ENCODE measurements at regions not wholly inside any gene's neighbourhood (a gene's known extent, or its start where the extent isn't known, plus 50 kb on each side); places are given as distances from the start of the nearest gene placed in this dataset.

- no peak overlapping the region for H3K4me2 ChIP-seq (ENCODE audit: low read depth, low read length)
- TF ChIP-seq RCOR1 (IDR thresholded peaks at IDR 0.05; ENCODE audit: insufficient replicate concordance, low read length) (no peak), RAD21 (IDR thresholded peaks at IDR 0.05; ENCODE audit: low read length) (no peak), USF2 (IDR thresholded peaks at IDR 0.05; ENCODE audit: low read depth, low read length) (no peak), SMC3 (IDR thresholded peaks at IDR 0.05; ENCODE audit: low read depth, low read length) (no peak), FOS (IDR thresholded peaks at IDR 0.05; ENCODE audit: low read depth, low read length) (no peak), MAFK (IDR thresholded peaks at IDR 0.05; ENCODE audit: low read depth, low read length) (no peak), BHLHE40 (IDR thresholded peaks at IDR 0.05; ENCODE audit: low read depth, low read length) (no peak), MAZ (IDR thresholded peaks at IDR 0.05; ENCODE audit: borderline replicate concordance, low read depth, low read length) (no peak), CEBPB (IDR thresholded peaks at IDR 0.05; ENCODE audit: low read depth, low read length) (no peak), CHD1 (IDR thresholded peaks at IDR 0.05; ENCODE audit: low read depth, low read length) (no peak), POLR2A (IDR thresholded peaks at IDR 0.05; ENCODE audit: low read depth, low read length) (no peak), ELK1 (IDR thresholded peaks at IDR 0.05; ENCODE audit: borderline replicate concordance, low read depth, low read length) (no peak)
- no peaks in the 10 kb centered on the region; the same call in 1 of the 2 replicates for H3K27me3 ChIP-seq (ENCODE audit: control insufficient read depth, insufficient read depth, low read length)
- no peak overlapping the region for H2AK9ac ChIP-seq (replicated peaks; ENCODE audit: low read depth, low read length, poor library complexity)
- dilution Hi-C loops (cut with HindIII; ENCODE audit: low sequenced_read_pairs, unreplicated experiment), result no loop called here
- H3K18ac ChIP-seq (ENCODE audit: low read depth, low read length), result no peak overlapping the region
- POLR2A ChIA-PET (ENCODE audit: unreplicated experiment), result no interaction called here
- no peaks in the 10 kb centered on the region for H3K4me1 ChIP-seq (ENCODE audit: control insufficient read depth, insufficient read depth, low read length)
- no peak overlapping the region for H3K4me3 ChIP-seq (ENCODE audit: insufficient read depth, low read depth, low read length)
- WGBS, 2 experiments (ENCODE audit: extremely low coverage in 2 of 2, insufficient read length in 1 of 2), result 50% methylated on average over 4 of the region's 17 CpGs; no CpG with 5 or more reads in 1 of the 2 experiments
- no peak overlapping the region for H4K8ac ChIP-seq (ENCODE audit: low read depth in 2 of 2, low read length in 2 of 2)
- no peak for ATAC-seq (ENCODE audit: low read depth)
- H4K5ac ChIP-seq (ENCODE audit: low read depth, low read length), result no peak overlapping the region
- no peak overlapping the region for H2BK120ac ChIP-seq (ENCODE audit: low read depth, low read length)
- no peaks in the 10 kb centered on the region for H4K20me1 ChIP-seq (ENCODE audit: insufficient read depth, low read length)
- no peak overlapping the region for H2AFZ ChIP-seq (replicated peaks; ENCODE audit: low read length, poor library complexity)
- no peaks in the 10 kb centered on the region for H3K36me3 ChIP-seq (ENCODE audit: control insufficient read depth, insufficient read depth, low read length)
- H2BK20ac ChIP-seq (ENCODE audit: low read depth, low read length), result no peak overlapping the region
- no peaks in the 10 kb centered on the region for H3K9me1 ChIP-seq (ENCODE audit: insufficient read depth, low read length)
- peaks cover 7% of the 10 kb centered on the region for H3K9me3 ChIP-seq (ENCODE audit: control insufficient read depth, insufficient read depth, low read length)
- no peak overlapping the region for H2BK15ac ChIP-seq (ENCODE audit: low read depth, low read length)
- DNase-seq, result no peak
- H3K4ac ChIP-seq (ENCODE audit: low read depth, low read length), result no peak overlapping the region
- CTCF ChIA-PET, result no interaction called here
- no peak overlapping the region for H3K27ac ChIP-seq (ENCODE audit: insufficient read depth, low read length)
- intact Hi-C loops (cut with micrococcal nuclease), result no loop called here
- no peak overlapping the region for H3K56ac ChIP-seq (ENCODE audit: extremely low read depth, insufficient read depth, low read length)
- H3K79me1 ChIP-seq (ENCODE audit: low read depth in 1 of 2, low read length in 2 of 2), result no peaks in the 10 kb centered on the region
- no peak overlapping the region for H3K23ac ChIP-seq (ENCODE audit: low read depth, low read length)
- H3K9ac ChIP-seq (ENCODE audit: low read depth, low read length), result no peak overlapping the region
- no peak overlapping the region for H4K91ac ChIP-seq (ENCODE audit: insufficient read depth, low read depth, low read length)
- no peak overlapping the region for H3K14ac ChIP-seq (replicated peaks; ENCODE audit: low read depth, low read length)
- no peak overlapping the region for H2AK5ac ChIP-seq (ENCODE audit: low read depth, low read length)
- no peak overlapping the region for H2BK5ac ChIP-seq (ENCODE audit: low read depth, low read length, poor library complexity, severe bottlenecking)
- BruUV-seq (replicated peaks), result no TSS peak
- in situ Hi-C loops (cut with MboI; ENCODE audit: low sequenced_read_pairs), result no loop called here
These were observed 101.0 kb upstream of the IQSEC1 start for GRCh38 chr3:13174011-13174802.
